GM20000 (cell line): ENCODE measurements at regions not wholly inside any gene's neighbourhood (a gene's known extent, or its start where the extent isn't known, plus 50 kb on each side); places are given as distances from the start of the nearest gene placed in this dataset.

Experiments
- DNase-seq: peaks from one replicate; pipeline ENCODE4 v3.0.0; 2012; ENCODE audit warnings: low spot score
- TF ChIP-seq, protein P1 (sequence below): IDR thresholded peaks from 2 replicates; pipeline ENCODE4 v1.5.1; 2012; ENCODE audit warnings: mild to moderate bottlenecking, control low read depth; ENCODE audit errors: extremely low read depth, missing control alignments

DNA sequence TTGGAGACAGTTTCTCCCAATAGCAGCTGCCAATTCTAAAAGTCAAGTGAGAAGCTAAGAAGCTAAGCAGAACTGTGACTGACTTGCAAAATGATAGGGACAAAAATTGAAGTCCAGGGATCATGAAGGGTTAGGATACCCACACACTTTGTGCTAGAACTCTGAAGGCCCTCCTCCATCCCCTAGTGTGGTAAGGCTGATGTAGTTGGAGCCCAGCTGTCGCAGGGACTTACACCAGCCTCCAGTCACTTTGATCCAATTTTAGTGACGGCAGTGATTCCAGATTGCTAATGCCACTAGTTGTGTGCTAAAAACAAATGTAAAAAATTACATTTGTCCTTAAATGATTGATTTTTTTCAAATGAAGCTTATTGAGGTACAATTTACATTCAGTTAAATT lies 742.7 kb upstream of the ZNF608 start:
- DNase-seq: no peak
- TF ChIP-seq, protein P1, sequence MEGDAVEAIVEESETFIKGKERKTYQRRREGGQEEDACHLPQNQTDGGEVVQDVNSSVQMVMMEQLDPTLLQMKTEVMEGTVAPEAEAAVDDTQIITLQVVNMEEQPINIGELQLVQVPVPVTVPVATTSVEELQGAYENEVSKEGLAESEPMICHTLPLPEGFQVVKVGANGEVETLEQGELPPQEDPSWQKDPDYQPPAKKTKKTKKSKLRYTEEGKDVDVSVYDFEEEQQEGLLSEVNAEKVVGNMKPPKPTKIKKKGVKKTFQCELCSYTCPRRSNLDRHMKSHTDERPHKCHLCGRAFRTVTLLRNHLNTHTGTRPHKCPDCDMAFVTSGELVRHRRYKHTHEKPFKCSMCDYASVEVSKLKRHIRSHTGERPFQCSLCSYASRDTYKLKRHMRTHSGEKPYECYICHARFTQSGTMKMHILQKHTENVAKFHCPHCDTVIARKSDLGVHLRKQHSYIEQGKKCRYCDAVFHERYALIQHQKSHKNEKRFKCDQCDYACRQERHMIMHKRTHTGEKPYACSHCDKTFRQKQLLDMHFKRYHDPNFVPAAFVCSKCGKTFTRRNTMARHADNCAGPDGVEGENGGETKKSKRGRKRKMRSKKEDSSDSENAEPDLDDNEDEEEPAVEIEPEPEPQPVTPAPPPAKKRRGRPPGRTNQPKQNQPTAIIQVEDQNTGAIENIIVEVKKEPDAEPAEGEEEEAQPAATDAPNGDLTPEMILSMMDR: no peak

DNA sequence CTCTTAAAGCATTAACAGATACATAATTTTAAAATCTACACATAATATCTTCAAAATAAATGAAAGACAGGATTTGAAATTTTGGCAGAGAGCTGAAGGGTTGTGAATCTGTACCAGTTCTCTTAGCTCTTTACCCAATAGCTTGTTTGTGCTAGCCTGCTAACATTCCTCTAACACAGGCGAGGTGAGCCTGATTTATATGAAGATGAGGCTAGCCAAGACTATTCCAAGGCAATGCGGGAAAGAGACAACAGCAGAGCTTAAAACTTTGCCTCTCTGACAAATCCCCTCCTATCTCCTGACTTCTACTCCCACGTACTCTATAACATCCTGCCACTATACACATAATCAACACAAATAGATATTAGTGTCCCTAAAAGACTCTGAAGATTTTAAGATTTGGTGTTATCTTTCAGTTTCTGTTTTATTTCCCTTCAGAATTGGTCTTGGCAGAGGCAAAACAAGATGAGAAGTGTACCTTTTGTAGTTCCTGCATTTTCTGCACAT lies 745.6 kb upstream of the ZNF608 start:
- TF ChIP-seq, protein P1: no peak
- DNase-seq: no peak

DNA sequence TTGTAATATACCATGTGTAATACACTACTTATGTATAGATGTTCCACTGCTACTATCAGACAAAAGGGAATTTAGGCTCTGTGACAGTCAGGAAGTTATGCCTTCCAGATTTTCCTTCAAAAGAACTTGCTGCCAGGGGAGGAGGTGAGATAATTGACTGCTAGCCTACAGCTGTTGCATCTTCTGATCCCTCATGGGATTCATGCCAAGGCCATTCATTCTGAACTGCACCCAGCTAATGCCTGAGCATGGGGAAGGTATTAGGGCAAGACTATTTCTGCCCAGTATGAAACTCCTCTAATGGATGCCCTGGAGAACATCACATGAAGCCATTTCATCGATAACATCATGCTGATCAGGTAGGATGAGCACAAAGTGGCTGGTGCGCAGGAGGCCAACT lies 746.5 kb upstream of the ZNF608 start:
- no peak for DNase-seq
- TF ChIP-seq, protein P1: no peak

DNA sequence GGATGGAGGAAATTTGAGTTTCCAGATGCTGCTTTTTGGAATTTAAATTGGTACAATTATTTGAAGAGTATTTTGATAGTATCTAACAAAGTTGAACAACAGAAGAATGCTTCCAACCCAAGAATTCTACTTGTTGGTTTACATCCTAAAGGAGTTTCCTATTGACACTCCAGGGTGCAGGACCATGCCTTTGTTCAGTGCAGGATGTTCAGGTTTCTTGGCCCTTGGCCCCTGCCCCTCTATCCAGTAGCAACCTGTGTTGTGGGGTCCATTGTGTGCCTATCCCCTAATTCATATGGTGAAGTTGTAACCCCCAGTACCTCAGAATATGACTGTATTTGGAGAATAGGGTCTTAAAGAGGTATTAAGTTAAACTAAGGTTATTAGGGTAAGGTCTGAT lies 750.0 kb upstream of the ZNF608 start:
- TF ChIP-seq, protein P1: no peak
- DNase-seq: no peak

DNA sequence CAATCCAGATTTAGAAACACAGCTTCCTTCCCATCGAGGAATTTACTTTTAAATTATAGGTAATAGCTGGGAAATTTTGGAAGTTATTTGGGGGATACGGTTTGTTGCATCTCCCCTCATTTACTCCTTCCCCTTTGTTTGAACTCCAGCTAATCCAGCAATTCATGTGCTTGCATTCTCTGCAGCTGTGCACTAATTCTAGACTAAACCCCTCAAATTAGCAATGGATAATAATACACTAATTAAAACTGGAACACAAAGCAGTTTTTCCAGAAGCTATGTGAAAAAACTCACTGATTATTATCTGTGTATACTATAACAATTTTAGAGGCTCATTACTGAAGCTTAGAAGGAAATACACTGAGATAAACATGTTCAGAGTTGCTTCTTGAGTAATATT lies 751.2 kb upstream of the ZNF608 start:
- TF ChIP-seq, protein P1: no peak
- DNase-seq: no peak

DNA sequence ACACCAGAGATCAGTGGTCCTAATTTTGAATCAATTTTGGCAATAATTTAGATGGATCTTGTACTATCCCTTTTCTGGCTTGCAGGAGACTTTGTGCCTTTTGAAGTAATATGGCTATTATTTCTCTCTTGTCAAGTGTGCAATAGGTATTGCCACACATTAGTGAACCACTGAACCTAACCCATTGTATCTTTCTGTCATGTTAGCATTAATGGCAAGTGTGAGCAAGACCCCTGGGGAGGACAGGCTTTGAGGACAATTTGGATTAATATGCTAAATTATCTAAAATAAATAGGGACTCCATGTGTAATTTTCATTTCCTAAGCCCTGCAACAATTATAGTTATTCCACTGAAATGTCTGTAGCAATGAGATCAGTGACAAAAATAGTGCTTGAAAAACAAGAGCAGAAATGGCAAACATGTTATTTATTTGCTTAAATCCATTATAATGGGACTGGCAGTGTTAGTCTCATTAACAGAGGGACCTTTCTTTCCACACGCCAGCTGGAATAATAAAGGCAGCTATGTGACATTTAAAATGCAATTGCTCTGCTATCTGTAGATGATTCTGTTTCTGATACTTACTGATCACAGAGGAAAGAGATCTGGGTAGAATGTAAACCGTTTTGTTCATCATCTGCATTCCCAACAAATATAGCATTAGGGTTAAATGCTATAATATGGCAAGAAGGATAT lies 753.3 kb upstream of the ZNF608 start:
- TF ChIP-seq, protein P1: no peak
- no peak for DNase-seq

DNA sequence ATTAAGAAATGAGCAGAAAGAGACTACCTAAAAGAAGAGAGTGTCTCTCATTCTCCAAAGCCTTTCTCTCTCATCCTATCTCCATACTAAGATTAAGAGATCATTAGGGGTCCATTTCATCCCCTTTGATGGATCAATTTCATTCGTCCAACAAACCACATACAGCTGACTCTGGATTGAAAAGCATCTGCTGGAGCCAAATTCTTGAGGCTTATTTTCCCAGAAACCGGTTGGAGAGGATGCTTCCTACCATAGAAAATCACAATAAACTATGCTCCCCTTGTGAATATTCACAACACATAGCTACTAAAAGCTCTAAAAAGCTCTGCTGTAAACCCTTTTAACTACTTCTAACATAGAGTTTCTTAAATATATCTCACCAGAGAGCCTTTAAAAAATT lies 755.0 kb upstream of the ZNF608 start:
- DNase-seq: no peak
- TF ChIP-seq, protein P1: no peak
